DMS 273 treated with DMSO at 0.1 percent for 48 hours (cell line): ENCODE measurements at regions not wholly inside any gene's neighbourhood (a gene's known extent, or its start where the extent isn't known, plus 50 kb on each side); places are given as distances from the start of the nearest gene placed in this dataset.
A peak's percentile ranks its signal among the peaks of the same experiment; 100 is the strongest.

Experiments used
- DNase-seq: peaks from one replicate; lab custom pipeline; 2025; lab: John Stamatoyannopoulos, UW

DNA sequence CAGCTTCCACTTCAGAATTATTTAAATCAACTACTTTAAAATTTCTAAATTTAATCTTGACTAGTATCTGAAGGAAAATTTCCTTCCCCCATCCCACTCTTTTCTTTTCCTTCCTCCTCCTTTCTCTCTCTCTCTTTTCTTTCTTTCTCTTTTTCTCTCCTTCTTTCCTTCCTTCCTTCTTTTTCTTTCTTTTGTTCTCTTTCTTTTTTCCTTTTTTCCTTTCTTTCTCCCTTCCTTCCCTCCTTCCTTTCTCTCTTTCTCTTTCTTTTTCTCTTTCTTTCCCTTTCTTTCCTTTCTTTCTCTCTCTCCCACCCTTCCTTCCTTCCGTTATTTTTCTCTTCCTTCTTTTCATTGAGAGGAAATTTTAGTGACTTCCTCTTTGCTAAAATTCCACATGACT is 132.0 kb upstream of the CDH19 start:
- DNase-seq = no peak

DNA sequence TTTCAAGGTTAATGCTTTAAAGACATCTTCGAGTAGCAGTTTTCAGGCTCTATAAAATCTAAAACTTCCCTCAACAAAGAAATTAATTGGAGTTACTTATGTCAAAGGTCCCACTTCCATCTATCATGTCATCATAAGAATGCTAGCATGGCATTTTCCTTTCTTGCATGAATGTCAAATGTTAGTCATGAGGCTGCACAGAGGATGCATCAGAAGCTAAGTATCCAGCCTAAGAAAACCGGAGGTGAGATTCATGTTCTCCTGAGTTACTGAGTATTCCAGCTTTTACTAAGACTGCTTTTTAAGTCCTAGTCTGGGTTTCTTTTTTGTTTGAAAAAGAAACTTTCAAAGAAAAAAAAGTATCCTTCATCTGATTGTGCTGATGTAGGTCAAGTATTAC is 130.6 kb upstream of the CDH19 start:
- DNase-seq = no peak

- DNase-seq = no peak
Observed at GRCh38 chr18:66731890-66732289, 128.0 kb upstream of the CDH19 start.

- DNase-seq = no peak
Observed at GRCh38 chr18:66729442-66730239, 125.8 kb upstream of the CDH19 start.

DNA sequence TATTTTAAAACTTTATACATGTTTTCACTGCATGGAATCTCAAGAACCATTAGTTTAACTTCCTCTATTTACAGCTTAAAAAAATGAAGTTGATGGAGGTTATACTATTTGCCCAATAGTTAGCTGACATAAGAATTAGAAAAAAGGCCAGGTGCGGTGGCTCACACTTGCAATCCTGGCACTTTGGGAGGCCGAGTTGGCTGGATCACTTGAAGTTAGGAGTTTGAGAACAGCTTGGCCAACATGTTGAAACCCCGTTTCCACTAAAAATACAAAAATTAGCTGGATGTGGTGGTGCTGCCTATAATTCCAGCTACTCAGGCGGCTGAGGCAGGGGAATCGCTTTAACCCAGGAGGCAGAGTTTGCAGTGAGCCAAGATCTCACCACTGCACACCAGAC is 125.1 kb upstream of the CDH19 start:
- DNase-seq = no peak

GRCh38 chr18:66727991-66728390 is 124.1 kb upstream of the CDH19 start:
- no peak for DNase-seq

- DNase-seq = no peak
Observed at GRCh38 chr18:66724664-66725356, 120.9 kb upstream of the CDH19 start.

DNA sequence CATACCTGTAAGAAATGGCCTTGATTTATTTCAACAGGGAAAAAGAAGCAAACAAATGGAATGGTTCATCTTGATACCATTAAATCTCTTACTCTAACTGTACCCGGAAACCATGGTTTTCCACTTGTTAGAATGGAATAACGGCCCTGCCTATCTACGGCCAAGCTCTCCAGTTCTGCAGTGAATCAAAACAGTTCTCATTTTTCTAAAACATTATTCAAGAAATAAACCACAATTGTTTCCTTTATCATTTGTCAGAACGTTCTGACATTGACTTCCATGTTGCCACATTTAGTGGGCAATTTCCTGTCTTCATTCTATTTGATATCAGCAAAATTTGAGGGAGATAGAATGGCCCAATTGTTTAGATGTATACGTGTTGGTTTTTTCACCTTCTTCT is 118.8 kb upstream of the CDH19 start:
- DNase-seq = no peak

DNA sequence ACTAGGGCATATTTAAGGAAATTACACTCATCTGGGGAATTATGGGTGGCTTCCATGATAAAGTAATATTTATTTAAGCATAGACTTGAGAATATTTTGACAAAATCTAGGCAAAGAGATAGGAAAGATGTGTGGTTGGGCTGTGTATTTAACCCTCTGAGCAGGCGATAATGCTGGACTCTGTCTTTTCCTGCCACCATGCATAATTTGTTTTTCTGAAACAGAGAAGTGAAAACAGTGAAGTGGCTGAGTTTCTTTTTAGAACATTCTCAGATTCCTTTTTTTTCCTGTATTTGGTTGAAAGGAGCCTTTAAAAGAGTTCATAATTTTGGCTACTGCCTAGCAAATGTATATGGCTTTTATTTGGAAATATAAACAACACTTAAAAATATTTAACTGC is 104.8 kb upstream of the CDH19 start:
- no peak for DNase-seq

DNA sequence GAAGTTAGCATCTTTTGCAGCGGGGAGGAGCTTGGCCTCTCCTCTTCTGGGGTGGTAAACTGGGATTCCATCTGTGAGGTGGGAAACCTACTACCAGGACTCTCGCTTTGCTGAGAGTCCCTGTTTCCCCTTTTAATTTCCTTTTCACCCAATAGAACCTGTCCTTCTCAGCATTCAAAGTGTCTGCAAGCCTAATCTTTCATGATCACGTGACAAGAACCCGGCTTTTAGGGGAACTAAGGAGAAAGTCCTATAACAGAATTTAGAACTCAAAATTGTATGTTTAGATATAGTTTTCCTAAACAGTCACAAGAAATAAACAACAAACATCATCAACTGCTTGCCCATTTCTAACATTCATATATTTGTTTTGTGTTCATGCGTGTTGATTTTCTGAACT is 103.6 kb upstream of the CDH19 start:
- no peak for DNase-seq

GRCh38 chr18:66695281-66695680 is 91.4 kb upstream of the CDH19 start:
- DNase-seq = no peak

DNA sequence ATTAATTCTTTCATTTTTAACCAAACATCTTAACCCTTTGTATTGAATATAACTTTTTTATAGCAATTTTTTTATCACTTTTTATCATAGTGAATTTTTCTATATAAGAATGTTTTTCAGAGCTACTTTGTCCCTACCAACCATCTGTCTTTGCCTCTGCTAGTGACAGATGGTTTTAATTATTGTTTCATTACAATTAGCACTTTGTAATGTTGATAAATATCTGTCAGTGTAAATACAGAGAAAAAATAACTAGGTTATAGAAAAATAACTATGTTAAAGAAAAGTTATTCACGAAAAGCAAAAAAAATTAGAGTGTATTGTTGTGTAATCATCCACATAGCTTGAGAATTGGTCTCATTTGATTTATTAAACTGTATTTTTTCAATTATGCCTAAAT is 91.0 kb upstream of the CDH19 start:
- no peak for DNase-seq

- DNase-seq = no peak
Observed at GRCh38 chr18:66687635-66688034, 83.7 kb upstream of the CDH19 start.

DNA sequence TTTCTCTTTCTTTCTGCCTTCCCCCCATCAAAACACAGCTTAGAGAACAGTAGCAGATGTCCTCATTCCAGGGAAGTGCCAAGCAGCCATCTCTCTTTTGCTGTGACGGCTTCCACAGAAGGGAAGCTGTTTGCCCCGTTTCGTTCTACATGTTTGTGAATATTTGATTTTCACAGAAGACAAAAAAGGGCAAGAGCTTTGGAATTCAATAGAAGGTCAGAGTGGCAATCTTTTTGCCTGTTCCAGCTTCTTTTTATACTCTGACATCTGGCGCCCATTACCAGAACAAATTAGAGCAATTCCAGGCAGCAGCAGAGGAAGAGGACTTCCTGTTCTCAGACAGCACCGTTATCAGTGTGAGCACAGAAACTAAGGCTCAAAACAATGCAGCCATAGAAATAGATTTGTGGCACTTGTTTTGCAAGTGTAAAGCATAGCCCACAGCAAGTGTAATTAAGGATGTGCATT is 79.0 kb upstream of the CDH19 start:
- DNase-seq = peak; percentile 62

- no peak for DNase-seq
Observed at GRCh38 chr18:66676699-66677098, 72.8 kb upstream of the CDH19 start.

GRCh38 chr18:66674286-66674685 is 70.4 kb upstream of the CDH19 start:
- no peak for DNase-seq

GRCh38 chr18:66668706-66669105 is 64.8 kb upstream of the CDH19 start:
- no peak for DNase-seq

DNA sequence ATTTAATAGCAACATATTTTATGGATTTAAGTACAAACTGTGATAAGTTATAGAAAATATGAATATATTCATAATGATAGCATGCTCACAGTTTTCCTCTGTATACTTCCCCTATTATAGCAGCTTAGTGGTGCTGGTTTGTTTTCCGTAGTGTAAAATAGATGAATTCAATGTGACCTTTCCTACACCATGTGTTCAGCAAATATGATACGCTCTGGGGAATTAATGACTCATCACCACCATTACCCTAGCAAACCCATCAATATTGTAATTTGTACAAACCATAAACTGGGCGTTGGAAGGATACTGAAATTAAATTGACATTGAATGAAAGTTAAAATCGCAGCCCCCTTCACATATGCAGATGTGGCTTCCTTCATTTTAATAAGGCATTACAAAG is 58.7 kb upstream of the CDH19 start:
- no peak for DNase-seq

DNA sequence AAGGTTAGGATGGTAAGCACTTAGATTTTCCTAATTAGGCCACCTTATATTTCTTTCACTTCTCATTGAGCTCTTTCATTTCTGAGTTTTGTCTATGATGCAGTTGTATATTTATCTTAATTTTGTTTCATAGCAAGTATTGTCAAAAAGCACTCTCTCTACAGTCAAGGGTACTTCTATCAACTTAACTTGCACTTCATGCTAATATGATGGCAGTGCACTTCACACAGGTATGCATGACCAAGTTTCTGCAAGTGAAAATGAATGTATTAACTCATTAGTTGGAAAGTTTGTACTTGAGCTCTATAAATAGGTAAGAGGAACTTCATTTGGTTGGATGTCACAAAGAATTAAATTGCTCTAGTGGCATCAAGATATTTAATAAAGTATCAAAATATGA is 51.5 kb upstream of the CDH19 start:
- DNase-seq = no peak
